NCI-H146 (cell line): ENCODE measurements at regions not wholly inside any gene's neighbourhood (a gene's known extent, or its start where the extent isn't known, plus 50 kb on each side); places are given as distances from the start of the nearest gene placed in this dataset.

Source experiments
- DNase-seq: peaks from one replicate; lab custom pipeline; 2025; lab: John Stamatoyannopoulos, UW

- no peak for DNase-seq
Observed at GRCh38 chr18:75158465-75159237, 50.3 kb downstream of the PTGR3 start.

GRCh38 chr18:75157851-75158250 is 51.1 kb downstream of the PTGR3 start:
- no peak for DNase-seq

- no peak for DNase-seq
Observed at GRCh38 chr18:75157381-75157780, 51.6 kb downstream of the PTGR3 start.

GRCh38 chr18:75156831-75157230 is 52.1 kb downstream of the PTGR3 start:
- DNase-seq: no peak

GRCh38 chr18:75156139-75156750 is 52.7 kb downstream of the PTGR3 start:
- no peak for DNase-seq

GRCh38 chr18:75154997-75155396 is 53.9 kb downstream of the PTGR3 start:
- no peak for DNase-seq

GRCh38 chr18:75154259-75154658 is 54.7 kb downstream of the PTGR3 start:
- no peak for DNase-seq

GRCh38 chr18:75143851-75144250 is 65.1 kb downstream of the PTGR3 start:
- DNase-seq: no peak

GRCh38 chr18:75142677-75143076 is 66.3 kb downstream of the PTGR3 start:
- DNase-seq: no peak

GRCh38 chr18:75141734-75142133 is 67.2 kb downstream of the PTGR3 start:
- DNase-seq: no peak

GRCh38 chr18:75141166-75141565 is 67.8 kb downstream of the PTGR3 start:
- DNase-seq: no peak

- DNase-seq: no peak
Observed at GRCh38 chr18:75140296-75140695, 68.6 kb downstream of the PTGR3 start.

GRCh38 chr18:75139226-75139911 is 69.6 kb downstream of the PTGR3 start:
- peak; percentile 81 for DNase-seq

GRCh38 chr18:75137346-75137877 is 71.5 kb downstream of the PTGR3 start:
- no peak for DNase-seq

GRCh38 chr18:75135158-75135725 is 73.7 kb downstream of the PTGR3 start:
- DNase-seq: no peak

- DNase-seq: no peak
Observed at GRCh38 chr18:75134611-75134975, 74.3 kb downstream of the PTGR3 start.

GRCh38 chr18:75133721-75134610 is 75.0 kb downstream of the PTGR3 start:
- peak; percentile 70 for DNase-seq

- no peak for DNase-seq
Observed at GRCh38 chr18:75132931-75133525, 75.9 kb downstream of the PTGR3 start.

GRCh38 chr18:75132098-75132870 is 76.7 kb downstream of the PTGR3 start:
- DNase-seq: no peak

- DNase-seq: no peak
Observed at GRCh38 chr18:75131381-75132000, 77.4 kb downstream of the PTGR3 start.
